ENCODE measurements at regions not wholly inside any gene's neighbourhood (a gene's known extent, or its start where the extent isn't known, plus 50 kb on each side); places are given as distances from the start of the nearest gene placed in this dataset.

DNA sequence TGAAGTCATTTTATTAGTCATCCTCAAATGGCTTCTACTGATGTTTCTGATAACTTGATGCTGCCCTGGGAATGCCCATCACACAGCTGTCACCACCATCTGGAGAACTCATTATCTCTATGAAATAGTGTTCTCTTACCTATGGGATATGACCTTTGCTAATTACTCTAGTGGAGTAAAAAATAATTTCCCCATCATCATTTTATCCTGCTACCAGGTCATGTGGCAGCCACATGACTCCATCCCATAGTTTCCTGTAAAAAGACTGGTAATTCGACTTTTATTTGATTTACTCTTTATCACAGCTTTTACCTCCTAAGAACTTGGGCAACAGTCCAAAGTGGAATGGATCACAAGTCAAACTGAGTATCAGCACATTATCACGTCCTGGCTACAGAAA lies 76.1 kb upstream of the USP25 start:
- no peak for TF ChIP-seq CTCF (IDR thresholded peaks at IDR 0.05)
- no peak for TF ChIP-seq ZFX (IDR thresholded peaks at IDR 0.05; ENCODE audit: borderline replicate concordance)
